Pancreas (tissue), 10 donors: ENCODE measurements at regions not wholly inside any gene's neighbourhood (a gene's known extent, or its start where the extent isn't known, plus 50 kb on each side); places are given as distances from the start of the nearest gene placed in this dataset.

ENCODE experiments used
- ATAC-seq, 4 donors: fragments of 200-7000 bp; cut with Tn5 transposase; one replicate each; pipeline versions ENCODE4 v1.8.0 to v1.9.1; 2020; ENCODE audit warnings: mild to moderate bottlenecking in 4 of 4, moderate library complexity in 4 of 4
- DNase-seq, 6 donors: peaks; one replicate each; pipeline ENCODE4 v3.0.0-alpha.2; 2020
- FAIRE-seq: peaks from 2 replicates; lab custom pipeline; 2012; peaks lifted over from hg19 to GRCh38; lab: Jason Lieb, UNC
- H3K27ac ChIP-seq, 4 donors: fragments of 200-600 bp; sonication (generic); 1 replicate in 3 of 4; 2 replicates in 1 of 4; pipeline versions ENCODE4 v1.5.0 to v1.8.0; 2020
- H3K27me3 ChIP-seq, 4 donors: fragments of 200-600 bp; one replicate each; pipeline ENCODE4 v1.8.0; 2021
- H3K36me3 ChIP-seq, 3 donors: fragments of 200-600 bp; sonication (generic) in 1 of 3; one replicate each; pipeline versions ENCODE4 v1.5.0 to v1.8.0; 2020 to 2021
- H3K4me1 ChIP-seq, 3 donors: fragments of 200-600 bp; one replicate each; pipeline ENCODE4 v1.8.0; 2021
- H3K4me3 ChIP-seq, 4 donors: fragments of 200-600 bp; sonication (generic) in 2 of 4; one replicate each; pipeline versions ENCODE4 v1.5.0 to v1.8.0; 2020 to 2021
- H3K9me3 ChIP-seq, 4 donors: fragments of 200-600 bp; one replicate each; pipeline ENCODE4 v1.8.0; 2021
- CTCF ChIP-seq, 4 donors: fragments of 200-600 bp; sonication (generic) in 3 of 4; IDR thresholded peaks; one replicate each; pipeline versions ENCODE4 v1.5.0 to v1.8.0; 2021; ENCODE audit warnings: antibody characterized with exemption in 4 of 4
- WGBS, 2 donors: extraction: QIAGEN DNeasy Blood & Tissue Kit; methylation state at CpG; one replicate each; pipeline ENCODE4 v1.1.7; 2013; 5-methylcytosine and 5-hydroxymethylcytosine counted together
- intact Hi-C, 3 donors: fragments of 100-400 bp; cut with DNase I; formaldehyde crosslinking; loops; one replicate each; pipeline versions ENCODE4 v1.11.1 to v1.14.2; 2022
- donor health status: healthy with polysubstance abuse.
- donor health status: DM: no; HTN: no; CAD: no; lungs with moderate emphysema.
- donor health status: DM: no; HTN: no; CAD: no.
- donor health status: control.
- donor health status: control.
- donor health status: Bipolar disorder and iron deficiency.
- donor health status: DM: yes; HTN: yes; CAD: no.
- donor health status: DM: no; HTN: no; CAD: no.
- donor health status: DM: no; HTN: no; CAD: no.
- donor health status: DM: yes; HTN: yes; CAD: no.

GRCh38 chr13:105278943-105279381 is 1256.5 kb downstream of the EFNB2 start:
- no peak for TF ChIP-seq CTCF (IDR thresholded peaks at IDR 0.05)
- Histone ChIP-seq H3K4me1 (no peaks in the 10 kb centered on the region), H3K27ac (no peak overlapping the region), H3K27me3 (no peaks in the 10 kb centered on the region), H3K4me3 (no peak overlapping the region), H3K9me3 (no peaks in the 10 kb centered on the region), H3K36me3 (no peaks in the 10 kb centered on the region)
- DNase-seq (no peak), ATAC-seq (no peak), FAIRE-seq (no peak)
- intact Hi-C loops: no loop called here
- WGBS, 2 donors: 46 to 55% methylated on average over 4 of the region's 4 CpGs

- no peak for FAIRE-seq
- no peak for ATAC-seq
These were observed 1258.9 kb downstream of the EFNB2 start for GRCh38 chr13:105276571-105276970.

GRCh38 chr13:105273665-105274222 is 1261.7 kb downstream of the EFNB2 start:
- Histone ChIP-seq H3K4me1 (no peaks in the 10 kb centered on the region), H3K36me3 (no peaks in the 10 kb centered on the region), H3K27me3 (no peaks in the 10 kb centered on the region), H3K27ac (no peak overlapping the region), H3K4me3 (no peak overlapping the region), H3K9me3 (no peaks in the 10 kb centered on the region)
- ATAC-seq: no peak
- no peak for TF ChIP-seq CTCF (IDR thresholded peaks at IDR 0.05)
- intact Hi-C loops: no loop called here
- FAIRE-seq: no peak
- 81 to 88% methylated on average over 6 of the region's 6 CpGs for WGBS, 2 donors
- no peak for DNase-seq

More at GRCh38 chr13:105276571-105276970, 1258.9 kb downstream of the EFNB2 start:
- intact Hi-C loops: no loop called here
- Histone ChIP-seq H3K9me3 (no peaks in the 10 kb centered on the region), H3K36me3 (no peaks in the 10 kb centered on the region), H3K4me1 (no peaks in the 10 kb centered on the region), H3K27ac (no peak overlapping the region), H3K4me3 (no peak overlapping the region), H3K27me3 (no peaks in the 10 kb centered on the region)
- TF ChIP-seq CTCF (IDR thresholded peaks at IDR 0.05): no peak
- DNase-seq: no peak
- WGBS, 2 donors: 83 to 91% methylated on average over 3 of the region's 3 CpGs

GRCh38 chr13:105272660-105273631 is 1262.5 kb downstream of the EFNB2 start:
- intact Hi-C loops: no loop called here
- Histone ChIP-seq H3K27ac (no peak overlapping the region), H3K4me3 (no peak overlapping the region), H3K27me3 (no peaks in the 10 kb centered on the region), H3K4me1 (no peaks in the 10 kb centered on the region), H3K9me3 (no peaks in the 10 kb centered on the region), H3K36me3 (no peaks in the 10 kb centered on the region)
- FAIRE-seq (no peak), ATAC-seq (peak in 2 of 4 donors; percentile 29 to 42), DNase-seq (no peak)
- TF ChIP-seq CTCF (IDR thresholded peaks at IDR 0.05): no peak
- WGBS, 2 donors: 71 to 80% methylated on average over 13 of the region's 13 CpGs
